Thyroid gland (tissue), 4 donors: ENCODE measurements at regions not wholly inside any gene's neighbourhood (a gene's known extent, or its start where the extent isn't known, plus 50 kb on each side); places are given as distances from the start of the nearest gene placed in this dataset.

ENCODE experiments used
- DNase-seq, 2 donors: peaks; one replicate each; pipeline ENCODE4 v3.0.0-alpha.2; 2019
- H3K27ac ChIP-seq, 3 donors: fragments of 200-600 bp; sonication (generic); 1 replicate in 2 of 3; 2 replicates in 1 of 3; pipeline ENCODE4 v1.5.1; 2016 to 2019; ENCODE audit warnings: mild to moderate bottlenecking in 1 of 3, moderate library complexity in 1 of 3
- H3K27me3 ChIP-seq: fragments of 200-600 bp; sonication (generic); one replicate; pipeline ENCODE4 v1.5.1; 2019
- H3K36me3 ChIP-seq, 2 donors: fragments of 200-600 bp; sonication (generic); one replicate each; pipeline ENCODE4 v1.5.1; 2016 to 2019
- H3K4me1 ChIP-seq, 2 donors: fragments of 200-600 bp; sonication (generic); one replicate each; pipeline ENCODE4 v1.5.1; 2017 to 2019
- H3K4me3 ChIP-seq, 3 donors: fragments of 200-600 bp; sonication (generic); replicated peaks in 1 of 3; 1 replicate in 2 of 3; 2 replicates in 1 of 3; pipeline ENCODE4 v1.5.1; 2016; ENCODE audit warnings: mild to moderate bottlenecking in 1 of 3
- H3K9me3 ChIP-seq: fragments of 200-600 bp; sonication (generic); one replicate; pipeline ENCODE4 v1.5.1; 2017
- CTCF ChIP-seq, 6 experiments: fragments of 200-600 bp in 3 of 6; fragments of 450-650 bp in 3 of 6; sonication (generic) in 3 of 6; IDR thresholded peaks; one replicate each; pipeline ENCODE4 v1.5.1; 2016 to 2019; ENCODE audit warnings: antibody characterized with exemption in 6 of 6, mild to moderate bottlenecking in 2 of 6, inconsistent platforms in 1 of 6, moderate library complexity in 1 of 6
- POLR2A ChIP-seq, 2 donors: fragments of 450-650 bp; IDR thresholded peaks; one replicate each; pipeline ENCODE4 v1.6.1; 2017; ENCODE audit warnings: antibody characterized with exemption in 2 of 2, mild to moderate bottlenecking in 2 of 2, moderate library complexity in 1 of 2
- WGBS, 2 donors: methylation state at CpG; one replicate each; pipeline ENCODE4 v1.1.5; 2017; 5-methylcytosine and 5-hydroxymethylcytosine counted together
- intact Hi-C: fragments of 100-400 bp; cut with DNase I; formaldehyde crosslinking; loops from one replicate; pipeline ENCODE4 v1.15.1; 2023

GRCh38 chr9:84604223-84604622 lies 65.3 kb upstream of the NTRK2 start:
- Histone ChIP-seq H3K9me3 (no peaks in the 10 kb centered on the region), H3K4me3 (no peak overlapping the region), H3K27me3 (no peaks in the 10 kb centered on the region), H3K36me3 (no peaks in the 10 kb centered on the region), H3K4me1 (peaks cover 0 to 6% of the 10 kb centered on the region in 2 donors), H3K27ac (no peak overlapping the region)
- TF ChIP-seq POLR2A (IDR thresholded peaks at IDR 0.05) (no peak), CTCF (IDR thresholded peaks at IDR 0.05) (no peak)
- intact Hi-C loops: no loop called here
- no peak for DNase-seq

GRCh38 chr9:84609779-84610178 lies 59.8 kb upstream of the NTRK2 start:
- intact Hi-C loops: no loop called here
- no peaks in the 10 kb centered on the region for H3K27me3 ChIP-seq
- TF ChIP-seq CTCF (IDR thresholded peaks at IDR 0.05): no peak
- TF ChIP-seq POLR2A (IDR thresholded peaks at IDR 0.05): no peak
- H3K4me3 ChIP-seq: no peak overlapping the region
- no peaks in the 10 kb centered on the region for H3K4me1 ChIP-seq
- no peak overlapping the region for H3K27ac ChIP-seq
- H3K36me3 ChIP-seq: no peaks in the 10 kb centered on the region
- no peaks in the 10 kb centered on the region for H3K9me3 ChIP-seq
- DNase-seq: no peak

- Histone ChIP-seq H3K9me3 (no peaks in the 10 kb centered on the region), H3K36me3 (no peaks in the 10 kb centered on the region), H3K27ac (no peak overlapping the region), H3K27me3 (no peaks in the 10 kb centered on the region), H3K4me1 (no peaks in the 10 kb centered on the region), H3K4me3 (no peak overlapping the region)
- no peak for DNase-seq
- intact Hi-C loops: no loop called here
- WGBS, 2 donors: 85 to 88% methylated on average over 2 of the region's 2 CpGs
- TF ChIP-seq CTCF (IDR thresholded peaks at IDR 0.05) (no peak), POLR2A (IDR thresholded peaks at IDR 0.05) (no peak)
Measured at GRCh38 chr9:84613431-84613830, 56.1 kb upstream of the NTRK2 start.

GRCh38 chr9:84615544-84615943 lies 54.0 kb upstream of the NTRK2 start:
- no peaks in the 10 kb centered on the region for H3K9me3 ChIP-seq
- H3K27me3 ChIP-seq: no peaks in the 10 kb centered on the region
- intact Hi-C loops: no loop called here
- WGBS, 2 donors: 81% methylated on average over 3 of the region's 3 CpGs
- DNase-seq: no peak
- H3K4me1 ChIP-seq: no peaks in the 10 kb centered on the region
- no peak overlapping the region for H3K4me3 ChIP-seq
- no peaks in the 10 kb centered on the region for H3K36me3 ChIP-seq
- H3K27ac ChIP-seq: no peak overlapping the region
- TF ChIP-seq POLR2A (IDR thresholded peaks at IDR 0.05) (no peak), CTCF (IDR thresholded peaks at IDR 0.05) (no peak)

- TF ChIP-seq CTCF (IDR thresholded peaks at IDR 0.05): no peak
- TF ChIP-seq POLR2A (IDR thresholded peaks at IDR 0.05): no peak
- Histone ChIP-seq H3K27me3 (no peaks in the 10 kb centered on the region), H3K4me3 (no peak overlapping the region), H3K36me3 (no peaks in the 10 kb centered on the region), H3K27ac (no peak overlapping the region), H3K4me1 (no peaks in the 10 kb centered on the region), H3K9me3 (no peaks in the 10 kb centered on the region)
- 72 to 75% methylated on average over 4 of the region's 4 CpGs for WGBS, 2 donors
- no peak for DNase-seq
- intact Hi-C loops: no loop called here
Measured at GRCh38 chr9:84617411-84618029, 52.0 kb upstream of the NTRK2 start.
